ENCODE measurements at regions not wholly inside any gene's neighbourhood (a gene's known extent, or its start where the extent isn't known, plus 50 kb on each side); places are given as distances from the start of the nearest gene placed in this dataset.
A peak's percentile ranks its signal among the peaks of the same experiment; 100 is the strongest.

- Mint-ChIP-seq H3K4me1 (peaks cover 40% of the 10 kb centered on the region), H3K9me3 (no peaks in the 10 kb centered on the region), H3K27ac (peak overlapping the region in 1 of 3 experiments; percentile 28), H3K27me3 (ENCODE audit: low read depth) (peaks cover 17% of the 10 kb centered on the region), H3K4me3 (no peak overlapping the region), H3K36me3 (ENCODE audit: low read depth) (no peaks in the 10 kb centered on the region)
- TF ChIP-seq CTCF (IDR thresholded peaks at IDR 0.05; ENCODE audit: unreplicated experiment in 3 of 3) = no peak
Measured at GRCh38 chr11:112523031-112523430, 262.4 kb upstream of the PLET1 start.

DNA sequence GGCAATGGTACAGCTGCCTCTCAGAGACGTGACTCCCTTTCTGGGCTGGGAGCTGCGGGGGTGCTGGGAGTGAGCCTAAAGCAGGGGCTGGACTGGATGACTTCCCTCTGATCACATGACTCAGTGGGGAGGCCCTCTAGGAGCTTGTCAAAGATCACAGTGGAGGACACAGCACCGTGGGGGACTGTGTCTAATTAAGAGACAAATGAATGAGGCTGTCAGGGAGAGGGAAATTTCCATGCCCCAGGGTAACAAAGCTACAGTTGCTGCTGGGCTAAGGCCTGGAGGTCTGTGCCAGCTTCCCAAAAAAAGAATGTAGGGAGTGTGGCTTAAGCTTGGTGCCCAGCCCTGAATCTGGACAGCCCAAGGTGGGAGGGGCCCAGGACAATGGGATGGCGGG is 262.8 kb upstream of the PLET1 start:
- H3K36me3 Mint-ChIP-seq (ENCODE audit: low read depth) = no peaks in the 10 kb centered on the region
- peak overlapping the region in 2 of 3 experiments; percentile 28 to 48 for H3K27ac Mint-ChIP-seq
- H3K4me1 Mint-ChIP-seq = peaks cover 40% of the 10 kb centered on the region
- H3K27me3 Mint-ChIP-seq (ENCODE audit: low read depth) = peaks cover 21% of the 10 kb centered on the region
- no peak overlapping the region for H3K4me3 Mint-ChIP-seq
- no peak for TF ChIP-seq CTCF (IDR thresholded peaks at IDR 0.05; ENCODE audit: unreplicated experiment in 3 of 3)
- no peaks in the 10 kb centered on the region for H3K9me3 Mint-ChIP-seq

DNA sequence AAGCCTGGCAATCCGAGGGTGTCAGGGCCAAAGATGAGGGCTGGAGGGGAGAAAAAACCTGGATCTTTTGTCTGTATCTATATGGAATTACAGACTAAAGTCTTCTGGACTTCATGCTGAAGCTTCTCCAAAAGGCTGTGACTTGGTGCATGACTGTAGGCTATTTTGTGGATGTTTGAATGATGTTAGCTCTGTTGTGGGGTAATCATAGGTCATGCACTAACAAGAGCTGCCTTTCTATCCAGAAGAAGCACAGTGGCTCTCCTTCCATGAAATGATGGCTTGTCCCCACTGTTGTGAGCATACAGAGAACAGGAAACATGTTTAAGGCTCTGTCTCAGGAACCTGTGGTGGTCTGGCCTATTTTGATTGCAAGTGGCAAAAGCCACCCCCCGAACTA is 263.3 kb upstream of the PLET1 start:
- Mint-ChIP-seq H3K4me3 (no peak overlapping the region), H3K4me1 (peaks cover 40% of the 10 kb centered on the region), H3K36me3 (ENCODE audit: low read depth) (no peaks in the 10 kb centered on the region), H3K27me3 (ENCODE audit: low read depth) (peaks cover 26% of the 10 kb centered on the region), H3K27ac (peak overlapping the region in 1 of 3 experiments; percentile 29), H3K9me3 (no peaks in the 10 kb centered on the region)
- TF ChIP-seq CTCF (IDR thresholded peaks at IDR 0.05; ENCODE audit: unreplicated experiment in 3 of 3) = no peak

- Mint-ChIP-seq H3K27me3 (ENCODE audit: low read depth) (peaks cover 28% of the 10 kb centered on the region), H3K27ac (no peak overlapping the region), H3K36me3 (ENCODE audit: low read depth) (no peaks in the 10 kb centered on the region), H3K9me3 (no peaks in the 10 kb centered on the region), H3K4me1 (peaks cover 40% of the 10 kb centered on the region), H3K4me3 (no peak overlapping the region)
- no peak for TF ChIP-seq CTCF (IDR thresholded peaks at IDR 0.05; ENCODE audit: unreplicated experiment in 3 of 3)
Measured at GRCh38 chr11:112524798-112525197, 264.1 kb upstream of the PLET1 start.

DNA sequence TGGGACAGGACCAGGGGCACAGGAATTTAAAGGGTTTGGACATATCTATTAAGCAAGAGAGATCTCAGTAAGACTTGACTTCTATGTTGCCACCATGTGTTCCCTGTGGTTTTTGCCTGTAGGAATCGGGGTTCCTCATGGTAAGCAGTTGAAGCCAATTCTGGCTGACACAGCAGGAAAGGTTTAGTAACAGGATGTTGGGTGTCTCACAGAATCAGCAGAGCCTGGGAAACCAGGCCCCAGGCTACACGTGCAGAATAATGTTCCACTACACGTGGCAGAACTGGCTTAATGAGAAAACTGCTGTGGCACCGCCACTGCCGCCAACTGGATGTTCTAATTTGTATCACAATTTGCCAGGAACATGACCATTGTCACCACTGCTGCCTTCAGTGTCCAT is 264.6 kb upstream of the PLET1 start:
- peak overlapping the region in 1 of 3 experiments; percentile 44 for H3K27ac Mint-ChIP-seq
- H3K4me3 Mint-ChIP-seq = no peak overlapping the region
- H3K36me3 Mint-ChIP-seq (ENCODE audit: low read depth) = no peaks in the 10 kb centered on the region
- TF ChIP-seq CTCF (IDR thresholded peaks at IDR 0.05; ENCODE audit: unreplicated experiment in 3 of 3) = no peak
- peaks cover 28% of the 10 kb centered on the region for H3K27me3 Mint-ChIP-seq (ENCODE audit: low read depth)
- peaks cover 40% of the 10 kb centered on the region for H3K4me1 Mint-ChIP-seq
- no peaks in the 10 kb centered on the region for H3K9me3 Mint-ChIP-seq

DNA sequence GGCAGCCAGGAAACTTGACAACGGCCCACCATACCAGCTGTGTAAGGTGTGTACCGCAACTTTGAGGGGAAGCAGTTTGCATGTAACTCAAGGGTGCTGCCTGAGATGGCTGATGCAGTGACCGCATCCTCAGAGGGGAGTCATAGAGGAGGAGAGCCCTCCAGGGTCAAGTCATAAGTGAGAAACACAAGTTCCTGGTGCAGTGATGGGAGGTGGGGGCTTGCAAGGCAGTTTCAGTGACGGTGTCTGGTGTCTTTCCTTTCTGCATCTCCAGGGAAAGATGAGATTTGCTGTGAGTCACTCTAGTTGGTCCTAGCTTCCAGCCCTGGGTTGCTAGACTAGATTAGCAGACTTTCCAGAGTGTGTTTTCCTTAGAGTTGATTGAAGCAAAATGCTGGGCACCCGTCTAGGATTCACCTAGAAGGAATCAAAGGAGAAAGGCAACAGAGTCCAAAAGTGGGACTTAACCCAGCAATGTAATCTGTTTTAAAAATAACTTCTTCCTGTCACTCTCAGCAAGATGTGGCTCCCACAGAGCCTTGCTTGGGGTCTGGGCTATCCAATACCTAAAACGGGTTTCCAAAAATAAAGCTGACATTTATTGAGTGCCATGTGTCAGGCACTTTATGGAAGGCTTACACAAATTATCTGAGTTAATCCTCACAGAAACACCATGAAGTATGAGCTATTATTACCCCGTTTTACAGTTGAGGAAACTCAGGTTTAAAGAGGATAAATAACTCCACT is 265.4 kb upstream of the PLET1 start:
- H3K9me3 Mint-ChIP-seq = no peaks in the 10 kb centered on the region
- H3K36me3 Mint-ChIP-seq (ENCODE audit: low read depth) = no peaks in the 10 kb centered on the region
- no peak overlapping the region for H3K4me3 Mint-ChIP-seq
- no peak for TF ChIP-seq CTCF (IDR thresholded peaks at IDR 0.05; ENCODE audit: unreplicated experiment in 3 of 3)
- peaks cover 40% of the 10 kb centered on the region for H3K4me1 Mint-ChIP-seq
- peaks cover 28% of the 10 kb centered on the region for H3K27me3 Mint-ChIP-seq (ENCODE audit: low read depth)
- peak overlapping the region in 1 of 3 experiments; percentile 44 for H3K27ac Mint-ChIP-seq
